HG03342 (cell line): ENCODE measurements at regions not wholly inside any gene's neighbourhood (a gene's known extent, or its start where the extent isn't known, plus 50 kb on each side); places are given as distances from the start of the nearest gene placed in this dataset.
A peak's percentile ranks its signal among the peaks of the same experiment; 100 is the strongest.

Experiments
- ATAC-seq: cut with Tn5 transposase; IDR thresholded peaks from one replicate; pipeline ENCODE4 v1.9.1; 2021; ENCODE audit warnings: mild to moderate bottlenecking, moderate library complexity; ENCODE audit not compliant: unreplicated experiment

DNA sequence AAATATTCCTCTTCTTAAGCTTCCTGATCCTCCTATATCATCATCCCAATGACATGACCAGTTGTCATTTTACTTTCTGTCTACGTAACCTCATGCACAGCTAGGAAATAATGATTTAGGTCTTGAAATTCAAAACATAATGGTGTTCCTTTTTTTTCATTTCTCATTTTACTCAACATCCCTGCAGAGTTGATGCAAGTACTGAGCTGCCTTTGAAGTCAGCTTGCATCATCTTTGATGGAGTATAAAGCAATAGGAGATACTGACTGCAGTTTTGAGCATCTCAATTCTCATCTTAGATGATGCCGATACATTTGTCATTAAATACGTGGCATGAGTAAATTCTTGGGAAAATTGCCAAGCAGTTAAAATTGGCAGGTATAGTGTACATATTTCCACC is 346.1 kb downstream of the ZIC1 start:
- no peak for ATAC-seq

DNA sequence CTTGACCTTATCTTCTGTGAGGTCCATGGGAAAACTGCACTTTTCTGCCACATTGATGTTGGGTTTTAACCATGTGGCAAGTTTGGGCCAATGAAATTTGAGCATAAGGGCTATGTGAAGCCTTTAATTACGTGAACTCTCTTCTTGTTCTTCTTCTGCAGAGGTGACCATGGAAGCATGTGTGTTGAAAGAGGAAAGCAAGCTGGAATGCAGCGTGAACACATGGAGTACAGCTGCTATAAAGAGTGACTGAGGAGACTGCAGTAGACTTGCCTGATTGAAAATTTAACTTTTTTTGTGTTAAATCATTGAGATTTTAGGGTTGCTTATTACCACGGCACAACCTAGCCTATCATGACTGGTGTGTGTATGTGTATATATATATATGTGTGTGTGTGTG is 347.3 kb downstream of the ZIC1 start:
- ATAC-seq = no peak

DNA sequence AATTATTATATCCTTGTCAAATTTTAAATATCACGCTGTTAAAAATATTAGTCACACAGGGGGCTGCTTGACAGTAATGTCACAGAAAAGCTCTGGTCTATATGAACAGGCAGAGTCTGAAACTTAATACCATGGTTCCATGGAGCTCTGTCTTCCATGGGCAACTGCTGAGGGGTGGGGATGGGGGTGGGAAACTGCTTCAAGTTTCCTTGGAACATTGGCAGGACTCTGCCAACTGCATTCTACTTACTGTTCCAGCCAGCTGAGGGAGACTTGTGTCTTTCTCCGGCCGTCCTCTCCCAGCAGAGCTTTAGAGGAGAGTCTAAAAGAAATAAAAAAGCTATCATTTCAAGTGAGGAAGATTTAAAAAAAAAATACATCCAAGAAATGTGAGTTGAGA is 348.7 kb downstream of the ZIC1 start:
- no peak for ATAC-seq

DNA sequence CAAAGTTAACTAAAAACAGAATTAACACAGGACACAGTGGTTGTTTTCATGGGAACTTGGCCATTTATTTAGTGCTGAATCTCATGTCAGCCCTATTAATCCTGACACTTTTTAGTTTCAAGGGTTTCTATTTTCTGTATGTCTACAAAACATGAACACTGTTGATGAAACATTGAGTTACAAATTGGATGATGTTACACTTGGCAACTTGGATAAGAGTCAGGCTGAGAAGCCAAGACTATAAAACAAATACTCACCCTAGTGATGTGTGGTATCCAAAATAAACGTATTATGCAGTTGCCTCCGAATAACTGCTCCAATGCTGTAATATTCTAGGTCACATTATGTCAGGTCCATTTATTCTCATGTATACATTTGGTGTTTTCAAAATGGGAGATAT is 349.6 kb downstream of the ZIC1 start:
- no peak for ATAC-seq

DNA sequence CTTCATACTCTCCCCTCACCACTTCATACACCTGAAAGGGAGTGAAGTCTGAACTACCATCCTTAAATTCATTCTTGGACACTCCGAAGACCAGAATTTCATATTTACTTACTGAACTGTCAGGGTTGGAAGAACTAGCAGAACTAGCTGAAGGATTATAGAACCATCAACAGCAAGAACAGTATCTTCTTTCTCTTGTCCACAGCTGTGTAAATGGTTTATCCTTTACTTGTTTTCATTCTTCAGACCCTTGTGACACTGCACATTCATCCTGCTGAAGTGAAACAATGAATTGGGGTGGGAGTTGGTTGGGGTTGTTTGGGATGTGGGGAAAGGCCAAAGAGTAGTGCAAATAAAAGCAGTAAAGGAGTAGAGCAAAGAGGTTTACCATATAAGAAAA is 350.9 kb downstream of the ZIC1 start:
- no peak for ATAC-seq

DNA sequence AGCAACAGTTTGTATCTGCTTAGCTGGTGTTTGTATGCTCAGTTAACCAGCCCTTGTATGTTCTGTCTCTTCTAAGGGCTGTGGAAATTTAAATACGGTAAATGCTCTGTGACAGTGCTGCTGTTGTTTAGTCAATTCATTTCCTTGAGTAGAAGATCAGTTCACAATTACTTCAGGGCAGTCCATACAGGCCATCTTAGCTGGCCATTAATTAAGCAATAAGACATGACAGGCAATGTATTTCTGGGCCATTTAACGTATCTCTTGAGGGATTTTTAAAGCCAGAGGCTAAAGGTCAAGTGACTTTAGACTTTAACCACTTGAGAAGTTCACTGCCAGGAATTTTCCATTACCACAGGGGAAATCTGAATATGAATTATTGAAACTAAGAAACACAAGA is 351.8 kb downstream of the ZIC1 start:
- no peak for ATAC-seq

DNA sequence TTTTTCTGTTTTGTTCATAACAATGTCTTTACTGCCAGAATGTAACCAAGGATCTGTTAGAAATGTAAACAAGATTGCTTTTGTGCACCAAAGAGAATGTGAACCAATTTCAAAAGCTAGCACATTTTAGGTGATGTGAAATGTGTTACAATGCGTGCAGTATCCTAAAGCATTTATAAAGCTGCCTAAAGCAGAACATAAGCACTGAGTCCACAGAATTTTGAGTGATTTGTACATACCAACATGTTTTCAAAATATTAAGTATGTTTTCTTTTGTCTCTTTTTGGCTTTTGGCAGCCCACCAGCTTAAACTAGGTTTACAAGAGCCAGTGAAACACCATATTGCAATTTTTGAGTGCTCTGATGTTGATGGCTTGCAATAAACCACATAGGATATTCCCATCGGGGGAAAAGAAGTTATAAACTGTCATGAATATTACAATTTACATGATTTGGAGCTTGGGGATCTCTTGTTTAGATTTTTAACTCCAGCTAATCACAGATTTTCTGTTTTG is 364.0 kb downstream of the ZIC1 start:
- ATAC-seq = no peak

DNA sequence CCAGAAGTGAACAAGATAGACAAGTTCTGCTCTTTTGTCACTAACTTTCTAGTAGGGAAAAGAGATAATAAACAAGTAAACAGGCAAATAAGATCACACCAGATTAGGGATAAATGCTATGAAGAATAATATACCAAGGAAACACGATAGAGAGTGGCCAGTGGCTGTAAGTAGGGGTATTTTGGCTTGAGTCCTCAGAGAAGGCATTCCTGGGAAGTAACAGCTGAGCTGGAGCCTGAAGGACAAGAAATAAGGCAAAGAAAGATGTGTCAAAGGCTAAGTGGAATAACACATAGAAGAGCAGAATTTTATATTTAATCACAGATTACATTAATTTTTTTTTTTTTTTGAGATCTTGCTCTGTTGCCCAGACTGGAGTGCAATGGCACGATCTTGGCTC is 366.2 kb downstream of the ZIC1 start:
- ATAC-seq = no peak

DNA sequence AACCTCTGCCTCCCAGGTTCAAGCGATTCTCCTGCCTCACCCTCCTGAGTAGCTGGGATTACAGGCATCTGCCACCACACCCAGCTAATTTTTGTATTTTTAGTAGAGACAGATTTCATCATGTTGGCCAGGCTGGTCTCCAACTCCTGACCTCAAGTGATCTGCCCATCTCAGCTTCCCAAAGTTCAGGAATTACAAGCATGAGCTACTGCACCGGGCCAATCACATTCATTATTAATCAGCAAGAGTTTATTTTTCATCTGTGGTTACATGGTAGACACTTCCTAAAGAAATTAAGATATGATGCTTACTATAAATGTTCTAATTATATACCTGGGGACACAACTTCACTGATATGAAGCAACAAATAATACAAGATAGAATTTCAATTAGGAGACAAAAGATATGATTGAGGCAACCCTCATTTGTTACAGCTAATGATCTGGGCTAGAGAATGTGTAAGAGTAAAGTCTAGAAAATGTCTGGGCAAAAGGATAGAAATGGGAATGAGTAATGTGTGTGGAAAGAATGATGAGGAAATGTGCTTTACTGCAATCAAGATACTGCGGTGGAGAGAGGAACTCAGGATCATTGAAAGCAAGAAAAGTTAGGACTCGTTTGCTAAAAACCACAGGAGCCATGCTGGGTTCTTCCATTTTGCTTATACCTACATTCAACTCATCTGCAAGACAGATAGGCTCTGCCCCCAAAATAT is 366.8 kb downstream of the ZIC1 start:
- ATAC-seq = no peak

DNA sequence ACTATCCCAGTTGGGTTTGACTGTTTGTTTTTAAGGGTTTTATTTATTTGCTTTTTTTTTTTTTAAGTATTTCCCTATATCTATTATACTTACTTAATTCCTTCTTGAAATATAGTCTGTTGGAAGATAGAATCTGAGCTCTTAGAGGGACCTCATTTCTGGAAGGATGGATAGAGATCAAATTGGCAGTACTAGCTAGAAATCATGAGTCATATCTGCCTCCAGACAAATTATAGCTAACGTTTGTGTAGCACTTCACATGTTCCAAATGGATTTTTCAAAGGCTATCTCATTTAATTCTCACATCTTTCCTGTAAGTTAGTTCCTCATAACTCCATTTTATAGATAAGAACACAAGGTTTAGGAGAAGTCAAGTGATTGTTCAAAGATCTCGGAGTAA is 384.7 kb downstream of the ZIC1 start:
- no peak for ATAC-seq

DNA sequence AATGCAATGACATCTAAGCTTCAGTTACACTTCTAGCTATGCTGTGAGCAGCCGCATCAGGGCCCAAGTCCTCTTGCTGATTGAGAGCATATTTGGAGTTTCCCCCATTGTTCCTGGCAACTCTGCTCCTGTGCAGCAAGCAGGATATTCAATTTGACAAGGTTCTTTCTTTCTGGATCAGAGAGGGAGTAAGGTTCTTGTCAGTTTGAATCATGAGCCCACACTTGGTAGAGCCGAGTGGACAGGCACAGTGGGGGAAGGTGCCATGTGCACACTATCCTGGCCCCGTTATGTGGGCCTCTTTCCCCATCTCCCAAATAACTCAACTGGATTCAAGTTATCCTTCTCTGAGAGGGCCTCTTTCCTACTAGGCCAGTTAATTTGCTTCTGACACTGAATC is 385.4 kb downstream of the ZIC1 start:
- no peak for ATAC-seq

DNA sequence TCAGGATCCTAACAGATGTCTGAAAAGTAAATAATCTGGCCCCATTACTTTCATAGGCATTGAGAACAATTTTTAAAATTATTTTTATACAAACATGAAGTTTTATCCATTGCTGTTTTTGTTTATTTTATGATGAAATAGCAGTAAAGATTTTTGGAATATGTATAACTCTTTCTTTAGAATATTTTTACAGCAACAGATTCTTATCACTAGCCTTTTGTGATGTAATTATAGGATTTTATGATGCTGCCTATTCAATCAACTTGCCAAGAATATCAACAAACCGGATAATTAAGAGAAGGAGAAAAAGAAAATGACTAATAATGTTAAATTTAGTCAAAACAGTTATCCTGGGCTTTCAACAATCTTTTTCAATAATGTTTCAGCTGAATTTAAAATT is 386.3 kb downstream of the ZIC1 start:
- ATAC-seq = no peak

DNA sequence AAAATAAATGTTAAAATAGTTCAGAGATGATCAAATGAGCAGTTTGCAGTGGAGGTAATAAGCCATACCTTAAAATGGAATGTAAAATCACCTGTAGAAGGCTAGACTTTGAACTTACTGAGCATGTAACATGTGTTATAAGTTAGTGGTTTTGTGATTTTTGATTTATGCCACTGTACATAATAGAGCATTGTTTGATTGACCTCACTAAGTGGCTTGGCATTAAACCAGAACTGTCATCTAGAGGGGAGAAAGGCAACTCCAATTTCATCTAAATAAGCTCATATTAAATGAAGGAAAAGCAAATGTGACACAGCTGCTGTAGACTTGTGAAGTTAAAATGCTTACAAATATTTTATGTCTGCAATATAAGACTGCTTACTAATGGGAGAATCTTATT is 387.9 kb downstream of the ZIC1 start:
- ATAC-seq = no peak

DNA sequence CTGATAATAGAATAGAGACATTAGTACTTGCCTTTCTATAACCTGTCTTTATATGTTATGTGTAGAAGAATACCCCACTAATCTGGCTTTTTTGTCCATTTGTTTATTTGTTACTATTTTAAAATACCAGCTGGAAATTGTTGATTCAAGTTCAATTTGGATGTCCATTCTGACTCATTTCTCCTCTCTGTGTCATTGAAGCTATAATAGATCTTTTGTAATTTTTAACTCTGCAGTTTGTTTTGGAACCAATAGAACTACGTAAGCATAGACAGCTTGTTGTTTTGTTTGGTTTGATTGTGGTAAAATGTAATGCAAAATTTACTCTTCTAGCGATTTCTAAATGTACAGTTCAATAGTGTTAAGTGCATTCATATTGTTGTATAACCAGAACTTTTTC is 390.4 kb downstream of the ZIC1 start:
- no peak for ATAC-seq

DNA sequence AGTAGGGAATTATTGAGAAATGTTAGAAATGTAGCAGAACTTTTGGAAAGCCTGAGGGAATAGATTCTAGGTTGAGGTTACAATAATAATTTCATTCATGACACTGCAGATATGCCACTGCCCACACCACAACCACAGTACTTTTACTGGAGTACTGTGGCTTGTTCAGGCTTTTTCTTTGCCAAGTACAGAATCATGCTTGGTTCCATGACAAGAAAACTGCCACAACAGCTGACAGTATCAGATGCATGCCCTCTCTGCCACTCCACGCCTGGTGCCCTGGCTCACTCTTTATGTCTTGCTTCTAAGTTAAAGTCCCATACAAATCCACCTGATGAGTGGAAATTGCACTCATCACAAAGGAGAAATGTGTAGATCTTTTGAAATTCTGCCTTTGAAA is 398.6 kb downstream of the ZIC1 start:
- ATAC-seq = no peak

DNA sequence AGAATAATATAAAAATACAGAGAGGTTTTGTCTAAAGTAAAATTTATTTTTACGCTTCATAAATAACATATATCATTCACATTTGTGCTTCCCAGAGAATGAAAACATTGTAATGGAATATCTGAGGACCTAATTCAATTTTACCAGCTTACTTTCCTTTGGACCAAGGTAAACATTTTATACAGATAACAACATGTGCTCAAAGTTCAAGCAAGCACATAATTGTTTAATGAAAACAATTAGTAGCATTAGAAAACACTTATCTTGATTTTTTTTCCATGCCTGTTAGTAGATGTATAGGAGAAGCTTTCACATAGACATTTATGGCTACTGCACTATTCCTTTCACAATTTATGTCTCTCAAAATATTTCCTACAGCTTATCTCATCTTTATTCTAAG is 400.0 kb downstream of the ZIC1 start:
- ATAC-seq = no peak

DNA sequence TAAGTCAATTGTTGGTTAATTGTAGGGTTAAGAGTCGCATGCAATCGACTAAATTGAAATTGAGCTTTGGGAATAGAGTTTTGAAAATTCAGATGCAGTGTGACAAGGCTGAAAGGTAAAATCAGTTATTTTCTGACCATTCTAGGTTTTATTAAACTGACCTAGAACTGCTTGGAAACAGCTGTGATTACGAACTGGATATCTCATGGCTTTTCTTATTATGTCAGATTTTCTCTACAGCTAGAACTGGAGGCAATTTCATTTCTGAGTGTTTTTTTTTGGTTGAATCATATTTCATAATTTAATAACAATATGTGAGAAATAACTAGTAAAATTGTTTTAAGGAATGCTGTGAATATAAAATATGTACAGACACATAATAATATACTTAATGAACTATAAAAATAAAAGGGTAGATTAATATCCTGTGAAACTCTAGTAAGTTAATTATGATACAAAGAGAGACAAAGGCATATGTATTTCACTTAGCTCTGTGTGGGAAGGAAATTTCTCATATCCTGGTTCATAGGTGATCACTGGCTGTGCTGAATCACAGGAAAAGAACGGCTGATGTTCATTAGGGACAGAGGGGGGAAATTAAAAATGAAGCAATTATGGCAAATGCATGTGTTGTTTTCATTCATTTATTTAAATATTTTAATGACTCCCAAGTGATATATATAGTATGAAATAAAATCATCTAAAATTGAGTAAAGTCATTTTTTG is 403.2 kb downstream of the ZIC1 start:
- no peak for ATAC-seq

DNA sequence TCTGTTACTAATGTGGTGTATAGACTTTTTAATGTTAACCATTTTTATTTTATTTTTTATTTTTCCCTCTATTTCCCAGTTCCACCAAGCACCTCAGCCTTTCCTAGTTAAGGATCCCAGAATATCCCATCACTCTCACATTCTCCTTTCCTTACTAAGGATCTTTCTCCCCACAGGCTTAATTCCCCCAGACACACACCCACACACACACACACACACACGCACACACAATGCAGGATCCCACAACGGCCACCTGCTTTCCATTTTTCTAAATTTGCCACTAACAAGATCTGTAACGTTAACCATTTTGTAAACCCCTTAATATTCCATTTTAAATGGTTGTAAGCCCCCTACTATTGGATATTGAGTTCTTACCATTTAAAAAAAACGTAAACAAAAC is 404.1 kb downstream of the ZIC1 start:
- ATAC-seq = no peak

DNA sequence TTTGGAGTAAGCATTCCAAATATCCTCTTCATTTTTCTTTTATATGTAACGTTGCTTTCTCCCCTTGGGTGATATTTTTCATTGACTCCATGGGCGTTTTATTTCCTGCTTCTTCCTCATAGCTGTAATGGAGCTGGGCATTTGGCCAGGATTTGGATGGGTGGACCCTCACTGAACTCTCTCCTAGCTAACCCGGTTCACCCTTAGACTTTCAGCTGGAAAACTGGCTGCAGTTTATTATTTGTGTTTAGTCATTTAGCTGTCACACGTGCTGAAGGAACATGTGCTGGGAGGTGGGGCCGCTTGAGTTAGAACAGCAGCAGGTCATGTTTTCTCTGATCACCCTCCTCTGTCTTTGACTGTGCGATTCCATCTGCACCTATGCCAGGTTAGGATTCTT is 407.6 kb downstream of the ZIC1 start:
- ATAC-seq = no peak

DNA sequence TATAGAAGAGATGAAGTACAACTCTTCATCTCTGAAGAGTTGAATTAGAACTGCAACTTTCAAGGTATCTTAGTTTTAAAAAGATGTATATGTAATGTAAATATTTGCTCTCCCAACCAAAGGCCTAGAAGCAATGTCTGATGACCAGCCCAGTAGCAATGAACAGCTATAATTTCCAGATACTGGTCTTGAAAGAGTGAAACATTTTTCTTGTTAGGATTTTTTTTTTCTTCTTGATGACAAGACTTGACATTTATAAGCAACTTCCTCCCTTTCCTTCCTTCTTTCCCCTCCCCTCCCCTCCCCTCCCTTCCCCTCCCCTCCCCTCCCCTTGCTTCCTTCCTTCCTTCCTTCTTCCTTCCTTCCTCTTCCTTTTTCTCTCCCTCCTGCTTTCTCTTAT is 423.4 kb downstream of the ZIC1 start:
- ATAC-seq = no peak

DNA sequence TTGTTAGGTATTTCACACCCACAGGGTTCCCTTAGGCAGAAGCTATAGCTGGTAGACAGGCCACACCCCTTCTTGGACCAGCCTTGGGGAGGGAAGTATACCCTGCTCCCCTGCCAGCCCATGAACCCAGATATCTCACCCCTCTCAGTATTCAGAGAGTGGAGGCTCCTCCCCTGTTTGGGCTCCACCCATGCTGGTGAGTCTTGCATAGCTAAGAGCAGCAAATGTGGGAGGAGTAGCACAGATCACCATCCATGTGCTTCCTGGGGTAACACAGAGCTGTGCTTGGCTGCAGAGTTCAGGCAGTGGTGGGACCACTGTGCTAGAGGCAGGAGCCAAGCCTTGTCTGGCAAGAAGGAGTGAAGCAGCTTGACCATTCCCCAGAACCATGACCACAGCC is 427.2 kb downstream of the ZIC1 start:
- no peak for ATAC-seq

DNA sequence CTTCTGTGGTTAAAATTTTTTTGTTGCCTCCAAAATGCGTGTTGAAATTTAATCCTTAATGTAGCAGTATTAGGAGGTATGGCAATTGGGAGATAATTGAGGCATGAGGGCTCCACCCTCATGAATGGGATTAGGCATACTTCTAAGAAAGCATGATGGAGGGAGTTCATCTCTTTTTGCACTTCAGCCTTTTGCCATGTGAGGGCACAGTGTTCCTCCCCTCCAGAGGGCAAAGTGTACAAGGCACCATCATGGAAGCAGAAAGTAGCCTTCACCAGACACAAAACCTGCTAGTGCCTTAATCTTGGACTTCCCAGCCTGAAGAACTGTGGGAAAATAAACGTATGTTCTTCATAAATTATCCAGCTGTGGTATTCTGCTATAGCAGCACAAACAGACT is 429.5 kb downstream of the ZIC1 start:
- ATAC-seq = peak; percentile 76

DNA sequence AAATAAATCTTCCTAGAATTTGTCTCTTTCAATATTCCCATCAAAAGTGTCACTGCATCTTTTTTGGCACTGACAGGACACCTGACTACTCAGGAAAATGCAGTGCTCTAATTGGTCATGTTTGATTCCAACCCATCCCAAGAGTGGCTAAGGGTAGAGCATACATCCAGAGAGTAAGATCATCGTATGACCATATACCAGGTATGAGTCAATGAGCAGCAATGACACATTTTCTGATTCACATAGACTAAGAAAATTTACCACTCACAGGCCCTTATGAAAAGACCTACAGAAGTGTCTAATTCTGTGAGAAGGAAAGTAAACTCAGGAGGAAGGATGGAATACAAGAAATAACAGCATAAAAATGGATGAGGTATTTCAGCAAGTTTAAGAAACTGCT is 434.2 kb downstream of the ZIC1 start:
- no peak for ATAC-seq
